PC-3 (cell line): ENCODE measurements at regions not wholly inside any gene's neighbourhood (a gene's known extent, or its start where the extent isn't known, plus 50 kb on each side); places are given as distances from the start of the nearest gene placed in this dataset.

Experiments
- ATAC-seq: fragments of 200-7000 bp; cut with Tn5 transposase; 2 replicates; pipeline ENCODE4 v1.9.1; 2020; ENCODE audit warnings: mild to moderate bottlenecking, moderate library complexity
- BruUV-seq: library from RNA; stranded (reverse); fragments of 400-500 nt; replicated peaks from 2 replicates; lab custom pipeline; 2021; lab: Mats Ljungman, UMichigan
- CTCF ChIA-PET: fragments of 300-600 bp; sonication (Branson Sonifier 250); formaldehyde crosslinking; loops from one replicate; lab custom pipeline; 2022; ENCODE audit warnings: antibody characterized with exemption; lab: Charles Lee
- POLR2A ChIA-PET: fragments of 300-600 bp; sonication (Branson Sonifier 250); formaldehyde crosslinking; loops from one replicate; lab custom pipeline; 2022; ENCODE audit warnings: antibody characterized with exemption; ENCODE audit not compliant: unreplicated experiment; lab: Charles Lee
- DNase-seq: peaks from one replicate; pipeline ENCODE4 v3.0.0-alpha.2; 2015
- H2AFZ ChIP-seq: fragments of 300-600 bp; sonication (generic); 2 replicates; pipeline ENCODE4 v1.6.0; 2016; ENCODE audit warnings: antibody characterized with exemption, low read length
- H3F3A ChIP-seq: fragments of 300-600 bp; sonication (generic); one replicate; pipeline ENCODE4 v1.6.0; 2017; ENCODE audit warnings: antibody characterized with exemption, low read length, control low read depth, mild to moderate bottlenecking; ENCODE audit not compliant: unreplicated experiment
- H3K27ac ChIP-seq: fragments of 300-600 bp; sonication (generic); 2 replicates; pipeline ENCODE4 v1.5.1; 2016; ENCODE audit warnings: mild to moderate bottlenecking, low read length
- H3K27me3 ChIP-seq: fragments of 300-600 bp; sonication (generic); 2 replicates; pipeline ENCODE4 v1.6.1; 2016; ENCODE audit warnings: low read length, mixed read lengths
- H3K36me3 ChIP-seq: fragments of 300-600 bp; sonication (generic); 2 replicates; pipeline ENCODE4 v1.6.1; 2016; ENCODE audit warnings: low read depth, mixed run types, low read length, mixed read lengths
- H3K4me1 ChIP-seq: fragments of 300-600 bp; sonication (generic); 2 replicates; pipeline ENCODE4 v1.5.1; 2016; ENCODE audit warnings: low read length; ENCODE audit not compliant: insufficient read depth
- H3K4me2 ChIP-seq: fragments of 300-600 bp; sonication (generic); 2 replicates; pipeline ENCODE4 v1.6.0; 2016; ENCODE audit warnings: low read length
- H3K4me3 ChIP-seq: fragments of 300-600 bp; sonication (generic); 2 replicates; pipeline ENCODE4 v1.5.1; 2016; ENCODE audit warnings: mild to moderate bottlenecking, low read length, mixed read lengths
- H3K79me2 ChIP-seq: fragments of 300-600 bp; sonication (generic); 2 replicates; pipeline ENCODE4 v1.6.1; 2017; ENCODE audit warnings: low read length, mixed read lengths
- H3K9ac ChIP-seq: fragments of 300-600 bp; sonication (generic); 2 replicates; pipeline ENCODE4 v1.6.0; 2016; ENCODE audit warnings: mild to moderate bottlenecking, low read length
- H3K9me2 ChIP-seq: fragments of 300-600 bp; sonication (generic); replicated peaks from 2 replicates; pipeline ENCODE4 v1.6.1; 2016; ENCODE audit warnings: mixed run types, low read length, mixed read lengths
- H3K9me3 ChIP-seq: fragments of 300-600 bp; sonication (generic); 2 replicates; pipeline ENCODE4 v1.6.1; 2016; ENCODE audit warnings: low read length, mixed read lengths
- H4K20me1 ChIP-seq: fragments of 300-600 bp; sonication (generic); 2 replicates; pipeline ENCODE4 v1.6.1; 2016; ENCODE audit warnings: low read length, mixed read lengths
- EZH2 ChIP-seq: fragments of 300-600 bp; sonication (generic); IDR thresholded peaks from one replicate; pipeline ENCODE4 v1.6.1; 2017; ENCODE audit warnings: antibody characterized with exemption, mild to moderate bottlenecking, low read length; ENCODE audit not compliant: unreplicated experiment
- EZH2phosphoT487 ChIP-seq: fragments of 300-600 bp; sonication (generic); IDR thresholded peaks from 2 replicates; pipeline ENCODE4 v1.6.1; 2018; ENCODE audit warnings: mild to moderate bottlenecking, antibody characterized with exemption, low read length, borderline replicate concordance
- intact Hi-C: fragments of 100-400 bp; cut with micrococcal nuclease; formaldehyde crosslinking; loops from 2 replicates; pipeline ENCODE4 v1.9.0; 2023
- TF ChIP-seq, protein P1 (sequence below): fragments of 300-600 bp; sonication (generic); conservative IDR thresholded peaks from 2 replicates; pipeline ENCODE4 v1.5.1; 2017; ENCODE audit warnings: antibody characterized with exemption, low read depth, mild to moderate bottlenecking, low read length

DNA sequence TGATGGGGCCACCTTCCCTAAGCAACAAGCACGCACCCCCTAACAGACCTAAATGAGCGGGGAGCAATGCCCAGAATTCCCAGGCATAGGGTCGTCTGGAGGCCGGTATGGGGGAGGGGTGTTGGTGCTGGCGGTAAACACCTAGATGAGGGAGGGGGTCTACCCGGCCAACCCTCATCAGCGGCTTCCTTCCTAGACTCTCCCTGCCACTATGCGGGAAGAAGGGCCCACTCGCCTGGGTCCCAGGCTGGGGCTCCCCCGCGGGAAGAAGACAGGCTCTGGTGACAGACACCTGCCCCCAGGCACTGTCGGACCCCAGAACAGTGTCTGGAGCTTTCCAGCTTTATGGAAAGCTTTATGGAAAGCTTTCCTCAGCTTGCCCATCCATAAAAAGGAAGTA is 519.0 kb upstream of the SEMA6A start:
- Histone ChIP-seq H3K27ac (no peak overlapping the region), H3K36me3 (no peaks in the 10 kb centered on the region), H3K4me1 (no peaks in the 10 kb centered on the region), H3K9ac (no peak overlapping the region), H3F3A (no peaks in the 10 kb centered on the region), H3K27me3 (no peaks in the 10 kb centered on the region), H3K9me2 (no peaks in the 10 kb centered on the region), H3K79me2 (no peaks in the 10 kb centered on the region), H2AFZ (no peak overlapping the region), H3K9me3 (no peaks in the 10 kb centered on the region), H4K20me1 (no peaks in the 10 kb centered on the region), H3K4me3 (no peak overlapping the region), H3K4me2 (no peak overlapping the region)
- DNase-seq, result no peak
- POLR2A ChIA-PET, result no interaction called here
- TF ChIP-seq, protein P1, sequence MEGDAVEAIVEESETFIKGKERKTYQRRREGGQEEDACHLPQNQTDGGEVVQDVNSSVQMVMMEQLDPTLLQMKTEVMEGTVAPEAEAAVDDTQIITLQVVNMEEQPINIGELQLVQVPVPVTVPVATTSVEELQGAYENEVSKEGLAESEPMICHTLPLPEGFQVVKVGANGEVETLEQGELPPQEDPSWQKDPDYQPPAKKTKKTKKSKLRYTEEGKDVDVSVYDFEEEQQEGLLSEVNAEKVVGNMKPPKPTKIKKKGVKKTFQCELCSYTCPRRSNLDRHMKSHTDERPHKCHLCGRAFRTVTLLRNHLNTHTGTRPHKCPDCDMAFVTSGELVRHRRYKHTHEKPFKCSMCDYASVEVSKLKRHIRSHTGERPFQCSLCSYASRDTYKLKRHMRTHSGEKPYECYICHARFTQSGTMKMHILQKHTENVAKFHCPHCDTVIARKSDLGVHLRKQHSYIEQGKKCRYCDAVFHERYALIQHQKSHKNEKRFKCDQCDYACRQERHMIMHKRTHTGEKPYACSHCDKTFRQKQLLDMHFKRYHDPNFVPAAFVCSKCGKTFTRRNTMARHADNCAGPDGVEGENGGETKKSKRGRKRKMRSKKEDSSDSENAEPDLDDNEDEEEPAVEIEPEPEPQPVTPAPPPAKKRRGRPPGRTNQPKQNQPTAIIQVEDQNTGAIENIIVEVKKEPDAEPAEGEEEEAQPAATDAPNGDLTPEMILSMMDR, result no peak
- intact Hi-C loops, result no loop called here
- CTCF ChIA-PET, result no interaction called here
- no peak for ATAC-seq
- no TSS peak for BruUV-seq

DNA sequence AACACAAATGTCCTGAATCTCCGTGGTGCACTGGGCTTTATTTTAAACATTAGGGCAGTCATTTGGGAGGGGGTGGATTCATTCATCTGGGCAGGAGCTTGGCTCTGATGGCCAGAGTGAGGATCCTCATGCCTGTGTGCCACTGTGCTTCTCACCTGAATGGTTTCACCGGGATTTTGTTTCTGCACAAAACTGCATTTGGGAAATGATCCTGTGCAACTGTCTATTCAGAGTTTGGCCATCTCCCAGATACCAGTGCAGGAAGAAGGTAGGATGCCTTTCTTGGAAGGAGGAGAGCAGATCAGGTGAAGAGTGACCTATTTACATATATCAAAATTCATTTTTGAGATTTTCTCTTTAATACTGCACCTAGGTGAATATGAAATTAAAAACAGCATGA is 514.4 kb upstream of the SEMA6A start:
- ChIA-PET CTCF (no interaction called here), POLR2A (no interaction called here)
- H3K9me3 ChIP-seq, result no peaks in the 10 kb centered on the region
- DNase-seq (no peak), ATAC-seq (no peak)
- no peak overlapping the region for H2AFZ ChIP-seq
- H3F3A ChIP-seq, result no peaks in the 10 kb centered on the region
- no peak overlapping the region for H3K9ac ChIP-seq
- no peaks in the 10 kb centered on the region for H4K20me1 ChIP-seq
- no peak overlapping the region for H3K4me2 ChIP-seq
- H3K79me2 ChIP-seq, result no peaks in the 10 kb centered on the region
- TF ChIP-seq EZH2phosphoT487, result no peak
- TF ChIP-seq, protein P1, result no peak
- TF ChIP-seq EZH2, result no peak
- no TSS peak for BruUV-seq
- H3K27me3 ChIP-seq, result no peaks in the 10 kb centered on the region
- H3K27ac ChIP-seq, result no peak overlapping the region
- no peaks in the 10 kb centered on the region for H3K4me1 ChIP-seq
- intact Hi-C loops, result no loop called here
- no peaks in the 10 kb centered on the region for H3K9me2 ChIP-seq
- H3K4me3 ChIP-seq, result no peak overlapping the region
- no peaks in the 10 kb centered on the region for H3K36me3 ChIP-seq

DNA sequence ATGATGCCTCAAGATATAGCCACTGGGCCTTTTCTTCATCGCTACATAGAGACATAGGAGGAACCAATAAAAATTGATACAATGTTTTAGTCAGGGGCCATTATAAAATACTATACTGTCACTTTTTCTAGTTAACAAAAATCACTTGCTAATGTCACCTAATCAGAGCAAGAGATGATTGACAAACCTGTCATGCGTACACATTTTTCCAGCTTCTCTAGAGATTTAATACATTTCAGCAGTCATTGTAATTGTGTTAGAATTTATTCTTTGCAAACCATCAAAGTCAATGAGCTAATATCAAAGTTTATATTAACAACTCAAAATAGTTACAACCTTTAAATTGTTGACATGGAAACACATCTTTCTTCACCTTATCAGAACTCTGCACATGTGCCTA is 513.6 kb upstream of the SEMA6A start:
- Histone ChIP-seq H3K9me3 (no peaks in the 10 kb centered on the region), H3K79me2 (no peaks in the 10 kb centered on the region), H2AFZ (no peak overlapping the region), H3F3A (no peaks in the 10 kb centered on the region), H3K27ac (no peak overlapping the region), H3K36me3 (no peaks in the 10 kb centered on the region), H3K4me3 (no peak overlapping the region), H3K27me3 (no peaks in the 10 kb centered on the region), H3K9me2 (no peaks in the 10 kb centered on the region), H3K4me1 (no peaks in the 10 kb centered on the region), H3K9ac (no peak overlapping the region), H3K4me2 (no peak overlapping the region), H4K20me1 (no peaks in the 10 kb centered on the region)
- ATAC-seq (no peak), DNase-seq (no peak)
- CTCF ChIA-PET, result no interaction called here
- POLR2A ChIA-PET, result no interaction called here
- TF ChIP-seq EZH2 (no peak), EZH2phosphoT487 (no peak)
- TF ChIP-seq, protein P1, result no peak
- BruUV-seq, result no TSS peak
- intact Hi-C loops, result no loop called here
